IMR-90 (cell line): ENCODE measurements at regions not wholly inside any gene's neighbourhood (a gene's known extent, or its start where the extent isn't known, plus 50 kb on each side); places are given as distances from the start of the nearest gene placed in this dataset.
"Not testable (repeated sequence)": the region's sequence is repeated elsewhere in the genome, so short reads cannot be mapped to it uniquely, and the experiment has no call there.

Experiments used
- ATAC-seq: fragments of 200-7000 bp; cut with Tn5 transposase; 2 replicates; pipeline ENCODE4 v1.9.1; 2020; ENCODE audit warnings: low read depth, mild to moderate bottlenecking, moderate library complexity
- BruUV-seq: library from RNA; stranded (reverse); fragments of 400-500 nt; replicated peaks from 2 replicates; lab custom pipeline; 2021; lab: Mats Ljungman, UMichigan
- CTCF ChIA-PET: fragments of 300-600 bp; formaldehyde crosslinking; extraction: SDS; loops from one replicate; lab custom pipeline; 2021; ENCODE audit warnings: antibody characterized with exemption; lab: Yijun Ruan, JAX
- POLR2A ChIA-PET: fragments of 300-600 bp; sonication (Branson Sonifier 250); formaldehyde crosslinking; loops from one replicate; lab custom pipeline; 2022; ENCODE audit warnings: antibody characterized with exemption; ENCODE audit not compliant: unreplicated experiment; lab: Charles Lee
- DNase-seq: peaks from one replicate; pipeline ENCODE4 v3.0.0; 2013
- H2AFZ ChIP-seq: replicated peaks from 2 replicates; pipeline ENCODE3; 2013; ENCODE audit warnings: low read length, mild to moderate bottlenecking; ENCODE audit not compliant: poor library complexity
- H2AK5ac ChIP-seq: 2 replicates; pipeline ENCODE4 v1.6.1; 2013; ENCODE audit warnings: low read depth, low read length, inconsistent platforms
- H2AK9ac ChIP-seq: replicated peaks from 2 replicates; pipeline ENCODE3; 2013; ENCODE audit warnings: mild to moderate bottlenecking, low read depth, low read length, moderate library complexity; ENCODE audit not compliant: poor library complexity
- H2BK120ac ChIP-seq: 2 replicates; pipeline ENCODE4 v1.6.1; 2013; ENCODE audit warnings: low read depth, low read length, inconsistent platforms
- H2BK15ac ChIP-seq: 3 replicates; pipeline ENCODE4 v1.6.1; 2013; ENCODE audit warnings: low read depth, low read length, inconsistent platforms
- H2BK20ac ChIP-seq: 2 replicates; pipeline ENCODE4 v1.6.1; 2013; ENCODE audit warnings: low read depth, mild to moderate bottlenecking, inconsistent platforms, low read length, moderate library complexity
- H2BK5ac ChIP-seq: 2 replicates; pipeline ENCODE4 v1.6.1; 2013; ENCODE audit warnings: mild to moderate bottlenecking, low read depth, low read length, inconsistent platforms; ENCODE audit not compliant: poor library complexity, severe bottlenecking
- H3K14ac ChIP-seq: replicated peaks from 2 replicates; pipeline ENCODE4 v1.6.1; 2013; ENCODE audit warnings: low read depth, low read length, inconsistent platforms
- H3K18ac ChIP-seq: 2 replicates; pipeline ENCODE4 v1.6.1; 2013; ENCODE audit warnings: low read depth, low read length, control low read depth
- H3K23ac ChIP-seq: 2 replicates; pipeline ENCODE4 v1.6.1; 2013; ENCODE audit warnings: low read depth, low read length, inconsistent platforms
- H3K27ac ChIP-seq: 2 replicates; pipeline ENCODE4 v1.5.1; 2013; ENCODE audit warnings: mild to moderate bottlenecking, control low read depth, low read length; ENCODE audit not compliant: insufficient read depth
- H3K27me3 ChIP-seq: 2 replicates; pipeline ENCODE4 v1.6.1; 2013; ENCODE audit warnings: low read length; ENCODE audit not compliant: control insufficient read depth, insufficient read depth
- H3K36me3 ChIP-seq: 2 replicates; pipeline ENCODE4 v1.6.1; 2013; ENCODE audit warnings: low read length, mixed read lengths; ENCODE audit not compliant: control insufficient read depth, insufficient read depth
- H3K4ac ChIP-seq: 2 replicates; pipeline ENCODE4 v1.6.1; 2013; ENCODE audit warnings: low read depth, low read length, inconsistent platforms
- H3K4me1 ChIP-seq: 2 replicates; pipeline ENCODE4 v1.6.1; 2013; ENCODE audit warnings: low read length, mixed read lengths; ENCODE audit not compliant: control insufficient read depth, insufficient read depth
- H3K4me2 ChIP-seq: 2 replicates; pipeline ENCODE4 v1.6.1; 2013; ENCODE audit warnings: low read depth, mild to moderate bottlenecking, control low read depth, low read length, moderate library complexity
- H3K4me3 ChIP-seq: 2 replicates; pipeline ENCODE4 v1.5.1; 2013; ENCODE audit warnings: low read depth, mild to moderate bottlenecking, control low read depth, low read length, moderate library complexity; ENCODE audit not compliant: insufficient read depth
- H3K56ac ChIP-seq: 2 replicates; pipeline ENCODE4 v1.6.1; 2013; ENCODE audit warnings: low read length, inconsistent platforms; ENCODE audit not compliant: insufficient read depth; ENCODE audit errors: extremely low read depth
- H3K79me1 ChIP-seq, 2 experiments: 2 replicates each; pipeline ENCODE4 v1.6.1; 2013; ENCODE audit warnings: low read length in 2 of 2, inconsistent platforms in 1 of 2, low read depth in 1 of 2
- H3K9ac ChIP-seq: 2 replicates; pipeline ENCODE4 v1.6.1; 2013; ENCODE audit warnings: low read depth, low read length, control low read depth
- H3K9me1 ChIP-seq: 2 replicates; pipeline ENCODE4 v1.6.1; 2013; ENCODE audit warnings: low read length, inconsistent platforms; ENCODE audit not compliant: insufficient read depth
- H3K9me3 ChIP-seq: 2 replicates; pipeline ENCODE4 v1.6.1; 2013; ENCODE audit warnings: low read length; ENCODE audit not compliant: control insufficient read depth, insufficient read depth
- H4K20me1 ChIP-seq: 2 replicates; pipeline ENCODE4 v1.6.1; 2013; ENCODE audit warnings: low read length, inconsistent platforms; ENCODE audit not compliant: insufficient read depth
- H4K5ac ChIP-seq: 2 replicates; pipeline ENCODE4 v1.6.1; 2013; ENCODE audit warnings: mild to moderate bottlenecking, low read depth, low read length, control low read depth
- H4K8ac ChIP-seq, 2 experiments: 2 replicates each; pipeline ENCODE4 v1.6.1; 2013; ENCODE audit warnings: low read depth in 2 of 2, low read length in 2 of 2, control low read depth in 1 of 2, inconsistent platforms in 1 of 2
- H4K91ac ChIP-seq: 2 replicates; pipeline ENCODE4 v1.6.1; 2013; ENCODE audit warnings: low read depth, low read length, inconsistent platforms; ENCODE audit not compliant: insufficient read depth
- WGBS, 2 experiments: methylation state at CpG; one replicate each; pipeline versions ENCODE4 v1.1.5 to v1.1.7; 2013; ENCODE audit warnings: missing lambda C conversion rate in 2 of 2; ENCODE audit not compliant: insufficient read length in 1 of 2; ENCODE audit errors: extremely low coverage in 2 of 2; 5-methylcytosine and 5-hydroxymethylcytosine counted together
- dilution Hi-C: fragments of 300-500 bp; cut with HindIII; formaldehyde crosslinking; loops from one replicate; pipeline ENCODE4 v1.14.3; 2018; ENCODE audit warnings: low sequenced_read_pairs; ENCODE audit not compliant: unreplicated experiment
- in situ Hi-C: fragments of 300-500 bp; cut with MboI; formaldehyde crosslinking; loops from 3 replicates; pipeline ENCODE4 v1.14.3; 2019; ENCODE audit warnings: low sequenced_read_pairs, inconsistent platforms, mixed read lengths
- intact Hi-C: fragments of 100-400 bp; cut with micrococcal nuclease; formaldehyde crosslinking; loops from 2 replicates; pipeline ENCODE4 v1.10.0; 2022

GRCh38 chr15:28454751-28455220, 76.3 kb downstream of the GOLGA8F start:
- H2BK20ac ChIP-seq, H2BK15ac ChIP-seq, H4K8ac ChIP-seq, H3K27ac ChIP-seq, H2AK9ac ChIP-seq, H3K18ac ChIP-seq, H3K79me1 ChIP-seq, H3K23ac ChIP-seq, H3K36me3 ChIP-seq, H4K5ac ChIP-seq, H2AK5ac ChIP-seq, H2AFZ ChIP-seq, H3K56ac ChIP-seq, BruUV-seq, POLR2A ChIA-PET, H3K4me3 ChIP-seq, H3K9ac ChIP-seq, H3K4ac ChIP-seq, H4K20me1 ChIP-seq, H3K9me3 ChIP-seq, in situ Hi-C loops, H4K91ac ChIP-seq, CTCF ChIA-PET, H3K4me1 ChIP-seq, intact Hi-C loops, H3K9me1 ChIP-seq, H2BK5ac ChIP-seq, H3K14ac ChIP-seq, H2BK120ac ChIP-seq, DNase-seq, ATAC-seq, H3K27me3 ChIP-seq, dilution Hi-C loops: not testable (repeated sequence)
- peak overlapping the region; percentile 55; the same call in 1 of the 2 replicates for H3K4me2 ChIP-seq
- WGBS, 2 experiments: no CpG with 5 or more reads among the region's 43 CpGs
